ENCODE measurements at regions not wholly inside any gene's neighbourhood (a gene's known extent, or its start where the extent isn't known, plus 50 kb on each side); places are given as distances from the start of the nearest gene placed in this dataset.

- TF ChIP-seq PCBP1 (IDR thresholded peaks at IDR 0.05; ENCODE audit: borderline replicate concordance, low read depth, low read length) (no peak), MAZ (IDR thresholded peaks at IDR 0.05; ENCODE audit: borderline replicate concordance, low read depth, low read length) (no peak), MAZ (CRISPR knock-in tag; IDR thresholded peaks at IDR 0.05; ENCODE audit: low read depth) (no peak), CTCF (CRISPR knock-in tag; IDR thresholded peaks at IDR 0.05) (no peak), SMAD1 (CRISPR knock-in tag; IDR thresholded peaks at IDR 0.05; ENCODE audit: borderline replicate concordance, low read depth) (no peak)
Observed at GRCh38 chr4:125836597-125837195, 521.9 kb downstream of the FAT4 start.
